HTR-8/SVneo (cell line): ENCODE measurements at regions not wholly inside any gene's neighbourhood (a gene's known extent, or its start where the extent isn't known, plus 50 kb on each side); places are given as distances from the start of the nearest gene placed in this dataset.
"Not testable (repeated sequence)": the region's sequence is repeated elsewhere in the genome, so short reads cannot be mapped to it uniquely, and the experiment has no call there.

Experiments
- DNase-seq: peaks from one replicate; pipeline ENCODE4 v3.0.0; 2011; ENCODE audit warnings: low spot score, mixed read lengths; ENCODE audit not compliant: insufficient read length
- FAIRE-seq: peaks from 2 replicates; lab custom pipeline; 2011; peaks lifted over from hg19 to GRCh38; lab: Jason Lieb, UNC

GRCh38 chr10:121128164-121128563 is 277.0 kb downstream of the WDR11 start:
- DNase-seq, result no peak
- FAIRE-seq, result no peak

DNA sequence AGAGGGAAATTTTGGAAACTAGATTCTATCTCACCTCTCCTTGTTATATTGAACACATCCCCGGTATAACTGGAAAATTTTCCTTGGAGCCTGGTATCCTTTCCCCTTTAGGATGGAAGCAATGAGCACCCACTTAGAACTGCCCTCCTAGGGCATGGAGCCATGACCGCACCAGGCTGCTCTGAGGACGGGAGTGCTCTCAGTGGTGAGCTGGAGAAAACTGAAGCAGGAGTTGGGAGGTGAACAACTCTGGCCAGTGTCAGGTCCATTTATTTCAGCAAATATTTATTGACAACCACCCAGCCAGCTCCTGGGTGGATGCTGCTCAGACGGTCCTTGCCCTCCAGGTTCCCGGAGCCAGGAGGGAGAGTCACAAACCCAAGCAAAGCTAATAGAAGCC is 278.1 kb downstream of the WDR11 start:
- FAIRE-seq, result no peak
- DNase-seq, result no peak

DNA sequence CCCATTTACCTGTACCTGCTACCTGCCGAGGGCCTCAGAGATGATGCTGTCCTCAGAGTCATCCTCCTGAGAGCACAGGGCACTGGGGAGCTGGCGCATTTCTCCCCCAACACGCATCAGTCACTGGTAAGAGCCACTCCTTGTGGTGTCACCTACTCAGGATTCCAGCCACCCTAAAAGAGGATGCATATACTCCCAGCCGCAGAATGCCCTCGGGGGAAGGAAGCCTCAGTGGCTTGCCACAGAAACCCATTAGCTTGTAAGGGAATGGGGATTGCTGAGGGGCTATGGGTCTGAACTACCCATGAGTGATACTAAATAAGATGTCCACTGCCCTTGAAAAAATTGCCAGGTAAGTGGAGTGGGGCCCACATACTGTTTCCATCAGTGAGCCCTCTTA is 279.2 kb downstream of the WDR11 start:
- FAIRE-seq (no peak), DNase-seq (no peak)

DNA sequence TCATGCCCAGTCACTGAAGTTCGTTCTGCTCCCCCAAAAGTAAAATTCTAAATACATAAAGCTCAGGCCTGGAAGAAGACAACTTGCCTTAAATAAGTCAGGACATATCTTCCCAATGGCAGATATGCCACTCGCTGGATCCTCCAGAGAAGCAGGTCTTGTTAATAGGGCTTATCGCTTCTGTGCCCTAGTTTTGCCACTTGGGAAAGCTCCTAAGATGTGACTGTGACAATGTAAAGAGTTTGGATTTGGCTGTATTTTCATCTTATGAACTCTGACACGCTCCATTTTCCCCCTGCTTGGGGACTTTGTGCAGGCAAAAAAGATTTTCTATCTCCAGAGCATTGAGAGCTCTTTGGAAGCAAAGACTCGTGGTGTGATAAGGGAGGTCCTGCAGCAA is 279.9 kb downstream of the WDR11 start:
- FAIRE-seq, result no peak

GRCh38 chr10:121131426-121132265 is 280.5 kb downstream of the WDR11 start:
- FAIRE-seq (no peak), DNase-seq (no peak)

More for the DNA sequence above, 279.9 kb downstream of the WDR11 start:
- DNase-seq, result no peak

DNA sequence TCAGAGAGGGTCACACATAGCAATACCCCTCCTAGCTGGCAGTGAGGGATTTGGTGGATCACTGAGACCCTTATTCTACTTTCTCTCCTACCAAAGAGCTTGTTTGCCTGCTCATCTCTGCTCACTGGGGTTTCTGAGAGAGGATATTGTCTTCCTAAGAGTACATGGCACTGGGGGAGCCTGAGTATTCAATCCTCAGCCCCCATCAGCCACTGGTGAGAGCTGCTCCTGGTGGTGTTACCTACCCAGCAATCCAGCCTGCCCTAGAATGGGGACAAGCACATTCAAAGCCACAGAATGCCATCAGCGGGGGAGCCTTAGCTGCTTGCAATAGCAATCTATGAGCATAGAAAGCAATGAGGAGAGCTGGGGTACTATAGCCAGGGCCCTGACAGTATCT is 281.1 kb downstream of the WDR11 start:
- no peak for DNase-seq
- no peak for FAIRE-seq

GRCh38 chr10:121133901-121134300 is 282.7 kb downstream of the WDR11 start:
- DNase-seq (no peak), FAIRE-seq (no peak)

- no peak for DNase-seq
- FAIRE-seq, result no peak
Measured at GRCh38 chr10:121134711-121135110, 283.5 kb downstream of the WDR11 start.

- FAIRE-seq, result no peak
Measured at GRCh38 chr10:121135512-121135911, 284.4 kb downstream of the WDR11 start.

DNA sequence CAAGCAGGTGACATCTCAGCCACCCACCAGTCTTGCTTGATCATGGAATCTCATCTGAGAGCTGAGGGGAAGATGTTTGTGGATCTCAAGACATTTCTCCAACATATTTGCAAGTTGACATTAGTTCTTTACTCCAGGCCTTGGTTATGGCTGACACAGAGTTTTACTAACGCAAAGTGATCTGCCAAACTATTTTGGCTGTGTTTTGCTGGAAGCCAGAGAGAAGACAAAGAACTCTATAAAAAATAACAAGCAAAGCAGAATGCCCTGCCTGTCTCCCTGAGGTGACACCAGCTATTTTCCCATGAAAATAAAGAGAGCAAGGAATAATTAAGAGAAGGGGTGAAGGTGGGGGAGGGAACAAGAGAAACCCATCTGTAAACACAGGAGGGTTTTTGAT is 286.4 kb downstream of the WDR11 start:
- DNase-seq (no peak), FAIRE-seq (no peak)

More at GRCh38 chr10:121135512-121135911, 284.4 kb downstream of the WDR11 start:
- no peak for DNase-seq

DNA sequence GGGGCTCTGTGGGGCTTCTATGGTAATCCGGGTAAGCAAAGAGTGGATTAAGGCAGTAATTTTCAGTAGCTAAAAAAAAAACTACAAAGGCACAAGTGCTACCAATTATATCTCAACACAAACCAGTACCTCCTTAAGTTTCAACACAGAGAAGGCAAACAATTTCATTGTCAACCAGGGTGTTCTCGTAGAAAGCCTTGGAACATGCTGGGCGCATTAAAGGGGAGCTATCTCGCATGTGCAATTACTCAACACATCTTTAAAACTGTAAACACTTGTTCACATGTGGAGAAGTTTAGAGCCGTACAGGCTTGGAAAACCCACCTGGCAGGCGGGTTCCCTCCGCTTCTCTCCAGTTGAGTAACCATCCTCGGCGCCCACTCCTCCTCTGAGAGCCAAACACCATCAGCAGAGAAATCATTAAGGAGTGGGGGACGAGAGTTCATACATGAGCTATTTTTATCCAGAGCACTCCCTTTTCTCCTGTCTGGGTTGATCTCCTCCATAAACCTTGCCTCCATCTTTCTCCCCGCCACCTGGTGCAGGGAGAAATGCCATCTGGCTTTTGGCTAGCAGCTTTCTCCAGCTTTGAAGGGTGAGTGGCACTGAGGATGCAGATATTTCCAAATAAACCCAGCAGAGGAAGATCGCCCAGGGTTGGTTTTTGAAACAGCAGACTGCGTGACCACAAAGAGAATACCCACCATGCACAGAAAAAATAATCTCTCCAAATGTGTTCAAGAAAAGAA is 287.1 kb downstream of the WDR11 start:
- FAIRE-seq (no peak), DNase-seq (no peak)

GRCh38 chr10:121138918-121139317 is 287.8 kb downstream of the WDR11 start:
- DNase-seq, result no peak
- FAIRE-seq, result no peak

GRCh38 chr10:121145802-121146395 is 294.7 kb downstream of the WDR11 start:
- not testable (repeated sequence) for DNase-seq, FAIRE-seq

DNA sequence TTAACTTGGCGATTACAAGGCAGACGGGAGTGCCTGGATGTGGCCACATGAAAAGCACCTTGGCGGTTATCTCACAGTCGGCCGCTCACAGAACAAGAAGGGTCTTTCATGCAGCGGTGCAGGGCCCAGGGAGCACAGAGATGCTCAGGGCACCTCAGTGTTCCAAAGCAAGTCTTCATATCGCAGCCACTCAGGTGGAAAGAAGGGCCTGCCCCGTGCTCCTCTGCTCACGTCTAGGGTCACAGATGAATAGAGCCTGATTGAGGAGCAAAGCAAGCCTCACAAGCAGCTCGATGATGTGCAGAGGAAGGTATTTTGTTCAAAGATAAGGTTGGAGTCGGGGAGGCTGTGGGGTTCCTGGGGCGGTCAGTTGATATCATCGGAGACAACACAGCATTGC is 297.8 kb downstream of the WDR11 start:
- FAIRE-seq (no peak), DNase-seq (no peak)

- no peak for DNase-seq
- FAIRE-seq, result no peak
Measured at GRCh38 chr10:121152033-121152432, 300.9 kb downstream of the WDR11 start.

GRCh38 chr10:121152935-121153334 is 301.8 kb downstream of the WDR11 start:
- FAIRE-seq (no peak), DNase-seq (no peak)

GRCh38 chr10:121154310-121154709 is 303.1 kb downstream of the WDR11 start:
- no peak for DNase-seq
- FAIRE-seq, result no peak

DNA sequence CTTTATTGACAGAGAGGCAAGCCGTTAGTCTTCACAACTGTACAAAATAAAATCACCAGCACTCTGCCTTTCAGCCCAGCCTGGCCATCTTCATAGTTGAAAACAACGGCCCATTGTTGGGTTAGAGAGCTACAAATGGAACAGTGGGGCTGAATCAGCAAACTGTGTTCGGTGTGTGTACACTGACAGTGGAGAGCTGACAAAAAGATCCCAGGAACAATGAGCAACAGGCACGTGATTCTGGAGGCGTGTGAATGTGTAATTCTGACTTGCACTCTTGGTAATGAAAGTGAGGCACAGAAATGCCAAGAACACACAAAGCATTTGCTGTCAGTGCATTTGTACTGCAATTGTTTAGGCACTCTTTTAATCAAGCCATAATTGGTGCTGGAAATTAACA is 303.7 kb downstream of the WDR11 start:
- DNase-seq, result no peak
- FAIRE-seq, result no peak

DNA sequence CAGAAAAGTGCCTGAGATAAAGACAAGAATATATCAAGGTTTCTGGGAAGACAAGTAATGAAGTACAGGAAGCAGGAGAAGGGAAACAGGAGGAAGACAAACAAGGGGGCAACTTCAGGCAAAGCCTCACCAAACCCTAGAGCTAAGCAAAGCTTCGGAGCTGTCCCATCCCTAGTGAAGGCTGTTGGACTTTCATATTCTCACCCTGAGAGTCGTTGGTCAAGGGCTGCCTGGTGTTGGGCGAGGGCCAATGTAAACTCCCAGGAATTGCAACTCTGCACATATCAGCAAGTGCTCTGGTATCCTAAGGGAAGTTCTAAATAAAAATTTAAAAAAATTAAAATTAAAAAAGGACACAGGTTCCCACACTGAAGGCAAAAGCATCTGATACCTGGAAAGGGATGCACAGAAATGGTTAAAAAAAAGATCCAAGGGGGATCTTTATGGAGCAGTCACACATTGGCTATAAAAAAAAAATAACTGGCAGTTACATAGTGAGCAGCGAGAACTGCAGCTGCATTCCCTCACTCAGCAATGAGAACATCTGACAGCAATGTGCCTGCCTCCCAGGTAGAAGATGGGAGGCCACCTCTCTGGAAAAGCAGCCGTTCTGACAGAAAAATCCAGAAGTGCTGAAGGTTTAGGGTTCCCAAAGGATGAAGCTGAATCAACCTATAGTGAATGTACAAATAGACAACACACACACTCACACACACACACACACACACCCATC is 304.7 kb downstream of the WDR11 start:
- no peak for FAIRE-seq
- no peak for DNase-seq

GRCh38 chr10:121157998-121158397 is 306.8 kb downstream of the WDR11 start:
- DNase-seq (no peak), FAIRE-seq (no peak)
